MM.1S (cell line): ENCODE measurements at regions not wholly inside any gene's neighbourhood (a gene's known extent, or its start where the extent isn't known, plus 50 kb on each side); places are given as distances from the start of the nearest gene placed in this dataset.

Source experiments
- CTCF ChIP-seq: fragments of 300-600 bp; sonication (generic); IDR thresholded peaks from 2 replicates; pipeline ENCODE4 v1.5.1; 2016; ENCODE audit warnings: antibody characterized with exemption, low read length, mixed read lengths
- EZH2 ChIP-seq: fragments of 300-600 bp; sonication (generic); optimal IDR thresholded peaks from 2 replicates; pipeline ENCODE3; 2017; ENCODE audit warnings: low read depth, mild to moderate bottlenecking, antibody characterized with exemption, low read length, mixed read lengths
- EZH2phosphoT487 ChIP-seq: fragments of 300-600 bp; sonication (generic); IDR thresholded peaks from 2 replicates; pipeline ENCODE4 v1.6.1; 2018; ENCODE audit warnings: antibody characterized with exemption, low read length

DNA sequence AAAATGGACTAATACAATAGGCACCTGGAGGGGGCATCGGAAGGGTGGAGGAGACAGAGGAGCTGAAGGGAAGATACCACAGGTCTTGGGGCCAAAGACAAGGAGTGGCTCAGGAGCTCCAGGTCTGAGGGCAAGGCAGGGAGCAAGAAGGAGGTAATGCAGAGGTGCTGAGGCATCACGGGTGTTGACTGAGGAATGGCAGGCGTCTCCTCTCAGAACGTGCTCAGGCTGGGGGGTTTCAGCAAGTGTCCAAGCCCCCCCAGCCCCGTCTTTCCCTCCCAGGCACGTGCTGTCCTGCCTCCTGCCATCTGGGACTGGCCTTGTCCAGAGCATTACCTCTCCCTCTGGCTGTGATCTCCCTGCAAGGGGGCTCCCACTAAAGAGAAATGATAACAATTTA is 265.4 kb downstream of the DCDC2C start:
- TF ChIP-seq EZH2phosphoT487: no peak
- TF ChIP-seq EZH2: no peak
- TF ChIP-seq CTCF: no peak
